GM19468 (cell line): ENCODE measurements at regions not wholly inside any gene's neighbourhood (a gene's known extent, or its start where the extent isn't known, plus 50 kb on each side); places are given as distances from the start of the nearest gene placed in this dataset.
"Not testable (repeated sequence)": the region's sequence is repeated elsewhere in the genome, so short reads cannot be mapped to it uniquely, and the experiment has no call there.

Experiments
- ATAC-seq: cut with Tn5 transposase; IDR thresholded peaks from one replicate; pipeline ENCODE4 v1.9.1; 2021; ENCODE audit warnings: mild to moderate bottlenecking, moderate library complexity, moderate number of reproducible peaks; ENCODE audit not compliant: unreplicated experiment; ENCODE audit errors: extremely low read depth

DNA sequence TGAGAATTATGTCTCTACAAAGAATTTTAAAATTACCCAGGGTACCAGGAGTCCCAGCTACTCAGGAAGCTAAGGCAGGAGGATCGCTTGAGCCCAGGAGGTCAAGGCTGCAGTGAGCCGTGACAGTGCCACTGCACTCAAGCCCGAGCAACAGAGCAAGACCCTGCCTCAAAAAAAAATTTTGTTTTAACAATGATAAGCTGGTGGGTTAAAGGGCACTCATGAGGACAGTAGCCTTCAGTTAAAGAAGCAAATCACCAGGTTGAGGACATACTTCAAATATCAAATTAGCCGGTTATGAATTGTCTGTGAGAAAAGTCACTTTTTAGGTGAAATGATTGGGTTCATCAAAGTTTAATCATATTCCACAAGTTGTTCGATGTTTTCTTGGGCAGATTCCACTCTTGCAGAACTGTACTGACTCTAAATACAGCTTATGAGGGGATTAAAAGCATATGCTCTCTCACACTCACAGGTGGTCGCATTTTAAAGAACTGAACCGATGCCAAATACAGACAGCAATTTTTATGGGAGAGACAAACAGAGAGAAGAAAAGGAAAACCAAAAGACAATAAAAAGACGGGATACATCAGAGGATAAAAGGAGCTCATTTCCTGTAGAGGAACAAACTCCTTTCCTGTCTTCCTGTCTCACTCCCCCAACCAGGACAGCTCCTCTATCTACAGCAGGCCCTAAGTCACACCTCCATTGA, 582.8 kb upstream of the NRP1 start:
- no peak for ATAC-seq

DNA sequence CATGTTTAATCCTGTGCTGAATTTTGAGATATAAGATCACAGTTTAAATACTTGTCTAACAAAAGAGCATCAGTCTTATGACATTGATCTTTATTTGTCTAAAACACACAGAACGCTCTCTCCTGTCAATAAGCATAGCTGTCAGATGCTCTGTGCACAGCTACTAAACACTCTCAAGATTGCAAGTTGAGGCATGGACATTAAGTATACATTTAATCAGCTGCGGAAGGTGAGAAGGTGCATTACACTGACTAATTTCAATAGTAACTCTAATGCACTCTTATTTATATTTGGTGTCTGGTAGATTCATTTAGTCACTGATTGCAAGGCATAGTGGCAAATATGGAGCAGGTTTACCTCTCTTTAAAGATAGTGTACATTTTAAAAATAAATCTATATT, 580.3 kb upstream of the NRP1 start:
- ATAC-seq: no peak

DNA sequence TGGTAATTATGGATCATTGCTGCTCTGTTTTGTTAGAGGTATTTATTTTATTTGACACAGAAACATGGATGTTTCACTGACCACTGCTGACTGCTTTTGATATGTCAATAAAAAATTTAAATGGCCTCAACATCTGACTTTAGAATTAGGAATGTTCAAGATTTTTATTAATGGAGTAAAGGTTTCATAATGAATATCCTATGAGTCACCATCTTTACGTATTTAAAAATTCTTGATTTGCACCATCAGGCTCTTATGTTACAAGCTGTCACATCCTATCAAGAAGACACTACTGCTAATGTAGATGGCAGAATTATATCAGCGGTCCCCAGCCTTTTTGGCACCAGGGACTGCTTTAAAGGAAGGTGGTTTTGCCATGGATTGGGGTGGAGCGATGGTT, 578.7 kb upstream of the NRP1 start:
- no peak for ATAC-seq

DNA sequence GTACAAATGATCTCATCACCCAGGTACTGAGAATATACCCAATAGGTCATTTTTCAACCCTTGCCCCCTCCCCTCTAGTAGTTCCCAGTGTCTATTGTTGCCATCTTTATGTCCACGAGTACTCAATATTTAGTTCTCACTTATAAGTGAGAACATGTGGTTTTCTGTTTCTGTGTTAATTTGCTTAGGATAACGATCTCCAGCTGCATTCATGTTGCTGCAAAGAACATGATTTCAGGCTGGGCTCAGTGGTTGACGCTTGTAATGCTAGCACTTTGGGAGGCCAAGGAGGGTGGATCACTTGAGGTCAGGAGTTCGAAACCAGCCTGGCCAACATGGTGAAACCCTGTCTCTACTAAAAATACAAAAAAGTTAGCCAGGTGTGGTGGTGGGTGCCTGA, 575.0 kb upstream of the NRP1 start:
- ATAC-seq: not testable (repeated sequence)

GRCh38 chr10:33901166-33901565, 566.7 kb upstream of the NRP1 start:
- no peak for ATAC-seq

GRCh38 chr10:33900596-33900995, 566.1 kb upstream of the NRP1 start:
- ATAC-seq: no peak

GRCh38 chr10:33899578-33900531, 565.4 kb upstream of the NRP1 start:
- ATAC-seq: no peak

DNA sequence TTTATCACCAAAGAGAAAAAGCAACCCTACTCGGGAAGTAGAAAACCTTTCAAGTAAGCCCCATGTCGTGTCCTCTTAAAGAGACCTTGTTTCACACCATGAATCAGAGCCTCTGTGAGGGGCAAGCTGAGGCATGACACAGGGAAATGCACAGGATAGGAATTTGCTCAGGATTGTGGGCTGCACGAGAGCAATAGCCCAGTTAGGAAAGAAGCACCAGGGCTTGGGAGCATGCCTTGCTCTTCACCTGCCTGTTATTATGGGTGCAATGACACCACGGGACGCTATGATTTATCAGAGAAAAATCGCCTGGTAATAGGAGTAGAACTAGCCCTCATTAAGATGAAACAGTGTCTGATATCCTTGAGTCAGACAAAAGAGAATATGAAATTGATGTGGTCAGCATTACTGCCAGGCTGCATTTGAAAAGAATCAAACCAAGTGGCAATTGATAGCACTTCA, 562.9 kb upstream of the NRP1 start:
- no peak for ATAC-seq

DNA sequence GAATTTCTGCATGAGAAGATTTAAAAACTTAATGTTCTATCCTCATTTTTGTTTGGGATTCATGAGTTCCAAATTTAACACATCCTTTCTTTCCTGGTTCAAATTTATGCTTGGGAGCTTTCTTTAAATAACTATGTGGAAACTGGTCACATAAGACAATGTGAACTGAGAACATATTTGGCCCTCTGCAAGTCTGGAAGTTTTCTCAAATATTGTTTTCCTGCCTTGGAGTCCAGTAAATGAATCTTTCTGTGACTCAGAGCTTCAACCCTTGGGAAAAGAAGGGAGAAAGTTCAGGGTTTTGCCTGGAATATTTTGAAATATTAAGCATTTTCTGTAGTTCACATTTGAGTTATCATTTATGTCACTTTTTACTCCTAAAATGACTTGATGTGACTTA, 559.0 kb upstream of the NRP1 start:
- no peak for ATAC-seq

DNA sequence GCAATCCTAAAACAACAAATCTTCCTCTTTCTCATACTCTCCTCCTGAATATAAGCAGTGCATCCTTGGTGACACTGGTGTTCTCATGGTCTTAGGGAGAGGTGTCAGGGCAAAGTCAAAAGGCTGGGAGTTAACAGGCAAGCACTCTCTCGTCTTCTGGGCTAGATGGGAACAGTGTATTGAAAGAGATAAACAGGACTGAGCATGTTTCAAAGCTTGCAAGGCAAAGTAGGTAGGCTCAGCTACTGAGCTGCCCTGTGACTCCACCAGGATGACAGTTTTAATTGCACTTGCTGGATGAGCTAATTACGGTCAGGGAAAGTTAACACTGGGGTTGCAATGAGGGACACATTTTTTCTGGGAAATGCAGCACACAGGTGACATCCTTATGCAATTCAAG, 554.9 kb upstream of the NRP1 start:
- no peak for ATAC-seq

- ATAC-seq: no peak
These were observed 552.7 kb upstream of the NRP1 start for GRCh38 chr10:33887188-33887587.

DNA sequence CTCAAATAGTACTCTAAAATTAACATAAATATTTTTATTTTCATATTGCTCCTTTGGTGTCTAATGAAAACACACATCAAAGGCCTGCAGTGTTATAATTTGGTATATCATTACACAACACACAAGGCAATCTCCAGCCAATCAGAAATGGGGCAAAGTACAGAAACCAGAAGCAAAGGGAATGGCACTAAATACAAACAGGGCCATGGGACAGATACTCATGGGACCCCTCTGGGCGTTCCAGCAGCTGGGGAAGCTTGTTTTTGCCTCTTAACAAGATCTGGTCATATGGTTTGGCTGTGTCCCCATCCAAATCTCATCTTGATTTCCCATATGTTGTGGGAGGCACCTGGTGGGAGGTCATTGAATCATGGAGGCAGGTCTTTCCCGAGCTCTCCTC, 551.8 kb upstream of the NRP1 start:
- no peak for ATAC-seq

- no peak for ATAC-seq
These were observed 550.1 kb upstream of the NRP1 start for GRCh38 chr10:33884604-33885003.

DNA sequence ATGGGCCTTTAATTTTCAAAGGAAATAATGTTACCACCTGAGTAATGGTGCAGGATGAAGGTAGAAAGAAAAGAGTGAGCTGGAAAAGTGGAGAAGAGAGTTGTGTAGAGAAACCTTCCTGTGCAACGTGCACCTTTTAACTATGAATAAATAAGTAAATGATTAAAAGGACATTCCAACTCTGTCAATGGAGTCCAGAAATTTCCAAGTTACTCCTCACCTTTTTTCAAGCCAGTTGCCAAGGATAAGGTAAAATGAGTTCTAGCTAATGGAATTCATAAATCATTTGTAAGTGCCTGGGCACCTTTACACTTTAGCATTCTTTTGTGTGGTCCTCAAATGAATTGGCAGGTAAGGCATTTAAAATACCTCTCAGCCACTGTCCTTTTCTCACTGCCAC, 549.4 kb upstream of the NRP1 start:
- no peak for ATAC-seq

GRCh38 chr10:33882996-33883395, 548.5 kb upstream of the NRP1 start:
- ATAC-seq: no peak

GRCh38 chr10:33880291-33880690, 545.8 kb upstream of the NRP1 start:
- ATAC-seq: no peak

- ATAC-seq: no peak
These were observed 543.8 kb upstream of the NRP1 start for GRCh38 chr10:33878238-33878786.

DNA sequence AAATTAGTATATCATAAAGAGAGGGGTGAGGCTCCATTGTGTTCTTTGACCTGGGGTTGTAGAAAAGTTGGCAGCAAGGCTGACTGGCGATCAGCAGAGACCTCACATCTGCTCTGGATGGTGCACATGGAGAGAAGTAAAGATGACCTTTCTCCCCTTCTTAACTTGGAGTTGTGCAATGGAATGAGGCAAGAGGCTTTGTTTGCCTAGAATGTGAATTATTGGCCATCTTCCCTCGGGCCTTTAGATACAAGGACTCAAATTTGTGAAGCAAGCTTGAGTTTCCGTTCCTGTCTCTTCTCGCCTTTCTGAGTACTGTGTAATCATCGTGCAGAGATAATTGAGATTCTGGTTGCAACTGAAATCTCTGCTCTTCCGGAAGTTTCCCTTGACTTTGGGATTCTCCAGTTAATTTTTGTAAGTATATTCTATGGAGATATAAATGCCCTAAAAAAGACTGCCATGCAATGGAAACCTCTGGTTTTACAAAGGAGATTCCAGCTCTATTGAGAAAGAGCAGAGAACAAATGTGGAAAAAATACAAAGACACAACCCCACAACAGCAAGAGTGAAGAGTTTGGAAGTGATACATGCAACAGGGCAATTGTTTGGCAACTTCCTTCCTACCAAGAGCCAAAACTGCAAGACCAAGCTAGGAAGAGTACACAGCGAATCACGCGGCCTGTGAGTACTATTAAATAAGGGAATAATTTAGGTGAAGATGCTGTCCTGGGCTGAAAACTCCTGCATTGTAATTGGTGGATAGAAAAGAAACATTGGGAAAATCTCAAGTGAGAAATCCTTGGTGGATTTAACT, 542.3 kb upstream of the NRP1 start:
- ATAC-seq: no peak

- ATAC-seq: no peak
These were observed 541.6 kb upstream of the NRP1 start for GRCh38 chr10:33875924-33876583.
